K562 (cell line): ENCODE measurements at regions not wholly inside any gene's neighbourhood (a gene's known extent, or its start where the extent isn't known, plus 50 kb on each side); places are given as distances from the start of the nearest gene placed in this dataset.

ENCODE experiments used
- ATAC-seq: fragments of 200-7000 bp; cut with Tn5 transposase; 3 replicates; pipeline ENCODE4 v1.9.1; 2020; ENCODE audit warnings: moderate library complexity
- BruUV-seq: library from RNA; stranded (reverse); fragments of 400-500 nt; replicated peaks from 2 replicates; lab custom pipeline; 2021; lab: Mats Ljungman, UMichigan
- CTCF ChIA-PET: fragments of 300-600 bp; formaldehyde crosslinking; extraction: SDS; loops from one replicate; lab custom pipeline; 2021; ENCODE audit warnings: low intra/inter-chr PET ratio; lab: Yijun Ruan, JAX
- POLR2A ChIA-PET: fragments of 300-600, 350-650 bp; sonication (Branson Sonifier 250); formaldehyde crosslinking; extraction: SDS; loops from one replicate; lab custom pipeline; 2021; ENCODE audit warnings: antibody characterized with exemption, inconsistent platforms; lab: Yijun Ruan, JAX
- DNase-seq, 4 experiments: peaks; one replicate each; pipeline versions ENCODE4 v3.0.0 to v3.0.0-alpha.2; 2011 to 2018; ENCODE audit warnings: low spot score in 3 of 4, mixed read lengths in 3 of 4; ENCODE audit errors: extremely low read depth in 1 of 4
- FAIRE-seq: peaks from 2 replicates; lab custom pipeline; 2011; peaks lifted over from hg19 to GRCh38; lab: Jason Lieb, UNC
- H2AFZ ChIP-seq: 2 replicates; pipeline ENCODE4 v1.6.0; 2011; ENCODE audit warnings: low read depth, low read length, control low read depth, inconsistent platforms
- H3K27ac ChIP-seq: fragments of 200-600 bp; 3 replicates; pipeline ENCODE4 v1.8.0; 2011; ENCODE audit warnings: low read depth, mild to moderate bottlenecking, control low read depth, inconsistent platforms, low read length, moderate library complexity, mixed read lengths; ENCODE audit errors: extremely low read depth
- H3K27me3 ChIP-seq, 2 experiments: fragments of 300-600 bp in 1 of 2; 2 replicates in 1 of 2; 3 replicates in 1 of 2; pipeline versions ENCODE4 v1.6.0 to v1.8.0; 2011; ENCODE audit warnings: inconsistent platforms in 2 of 2, low read length in 2 of 2, mild to moderate bottlenecking in 1 of 2, mixed read lengths in 1 of 2, moderate library complexity in 1 of 2; ENCODE audit not compliant: control insufficient read depth in 2 of 2, insufficient read depth in 2 of 2
- H3K36me3 ChIP-seq: fragments of 300-600 bp; 3 replicates; pipeline ENCODE4 v1.8.0; 2011; ENCODE audit warnings: mild to moderate bottlenecking, low read length, inconsistent platforms; ENCODE audit not compliant: control insufficient read depth, insufficient read depth
- H3K4me1 ChIP-seq, 2 experiments: fragments of 200-600 bp in 1 of 2; replicated peaks in 1 of 2; 2 replicates in 1 of 2; 3 replicates in 1 of 2; pipeline versions ENCODE4 v1.5.1 to v1.8.0; 2011; ENCODE audit warnings: inconsistent platforms in 2 of 2, low read length in 2 of 2, mild to moderate bottlenecking in 1 of 2, mixed read lengths in 1 of 2, moderate library complexity in 1 of 2; ENCODE audit not compliant: control insufficient read depth in 2 of 2, insufficient read depth in 2 of 2
- H3K4me2 ChIP-seq: 2 replicates; pipeline ENCODE4 v1.6.1; 2011; ENCODE audit warnings: low read length, control low read depth, inconsistent platforms, mixed read lengths; ENCODE audit not compliant: insufficient read depth
- H3K4me3 ChIP-seq: fragments of 200-600 bp; sonication (generic), shearing (Covaris generic); 2 replicates; pipeline ENCODE4 v1.5.1; 2016; ENCODE audit warnings: control low read depth, inconsistent platforms
- H3K79me2 ChIP-seq: fragments of 200-600 bp; 3 replicates; pipeline ENCODE4 v1.8.0; 2011; ENCODE audit warnings: low read length, inconsistent platforms; ENCODE audit not compliant: control insufficient read depth, insufficient read depth
- H3K9ac ChIP-seq, 2 experiments: 2 replicates each; pipeline versions ENCODE4 v1.6.0 to v1.6.1; 2011; ENCODE audit warnings: low read depth in 2 of 2, low read length in 2 of 2, control low read depth in 1 of 2, inconsistent platforms in 1 of 2, mild to moderate bottlenecking in 1 of 2, mixed read lengths in 1 of 2; ENCODE audit not compliant: insufficient read depth in 1 of 2
- H3K9me1 ChIP-seq: one replicate; pipeline ENCODE4 v1.6.0; 2011; ENCODE audit warnings: inconsistent platforms, mild to moderate bottlenecking, low read length, moderate library complexity; ENCODE audit not compliant: control insufficient read depth, insufficient read depth
- H3K9me3 ChIP-seq: replicated peaks from 2 replicates; pipeline ENCODE4 v1.5.1; 2011; ENCODE audit warnings: low read depth, low read length, inconsistent platforms; ENCODE audit not compliant: control insufficient read depth, insufficient read depth
- H4K20me1 ChIP-seq: replicated peaks from 2 replicates; pipeline ENCODE4 v1.6.1; 2011; ENCODE audit warnings: low read length, inconsistent platforms, mixed read lengths; ENCODE audit not compliant: control insufficient read depth, insufficient read depth
- BCLAF1 ChIP-seq, 2 experiments: fragments of 450-650 bp in 1 of 2; IDR thresholded peaks; 2 replicates each; pipeline ENCODE4 v1.6.1; 2011 to 2017; ENCODE audit warnings: low read depth in 2 of 2, antibody characterized with exemption in 1 of 2, borderline replicate concordance in 1 of 2, low read length in 1 of 2, mild to moderate bottlenecking in 1 of 2, mixed read lengths in 1 of 2; ENCODE audit not compliant: control insufficient read depth in 1 of 2
- ELF4 ChIP-seq: fragments of 450-650 bp; formaldehyde crosslinking; IDR thresholded peaks from 2 replicates; pipeline ENCODE4 v1.4.0; 2022; ENCODE audit warnings: missing genetic modification characterization
- GABPB1 ChIP-seq: sonication (generic); formaldehyde crosslinking; IDR thresholded peaks from 2 replicates; pipeline ENCODE4 v1.8.0; 2022; ENCODE audit warnings: mild to moderate bottlenecking, missing genetic modification reagents
- HNRNPK ChIP-seq: fragments of 200-400 bp; formaldehyde crosslinking; IDR thresholded peaks from one replicate; pipeline ENCODE4 v1.6.1; 2018; ENCODE audit warnings: mild to moderate bottlenecking, low read depth, low read length; ENCODE audit not compliant: poor library complexity, severe bottlenecking
- KDM5B ChIP-seq: fragments of 200-600 bp; sonication (generic); IDR thresholded peaks from 2 replicates; pipeline ENCODE4 v1.6.1; 2012; ENCODE audit warnings: low read depth, mild to moderate bottlenecking, moderate library complexity, low read length, control low read depth, inconsistent platforms; ENCODE audit not compliant: insufficient replicate concordance
- LARP7 ChIP-seq: fragments of 450-650 bp; IDR thresholded peaks from 2 replicates; pipeline ENCODE4 v1.6.1; 2016
- PHF21A ChIP-seq: fragments of 450-650 bp; IDR thresholded peaks from 2 replicates; pipeline ENCODE4 v1.6.1; 2017; ENCODE audit warnings: low read depth, borderline replicate concordance
- POLR3A ChIP-seq: IDR thresholded peaks from 2 replicates; pipeline ENCODE4 v1.6.1; 2011; ENCODE audit warnings: borderline replicate concordance, mild to moderate bottlenecking, moderate library complexity; ENCODE audit not compliant: insufficient read length, insufficient read depth; ENCODE audit errors: extremely low read depth
- PURB ChIP-seq: sonication (generic); formaldehyde crosslinking; IDR thresholded peaks from 2 replicates; pipeline ENCODE4 v1.9.0; 2021; ENCODE audit warnings: low read depth, mild to moderate bottlenecking, missing genetic modification reagents
- SMARCA4 ChIP-seq: fragments of 450-650 bp; IDR thresholded peaks from 2 replicates; pipeline ENCODE4 v1.6.1; 2016
- THAP7 ChIP-seq: fragments of 250-450 bp; sonication (Bioruptor Pico); IDR thresholded peaks from 2 replicates; pipeline ENCODE4 v1.5.0; 2021
- ZNF395 ChIP-seq: fragments of 200-800 bp; sonication (Bioruptor generic); IDR thresholded peaks from 2 replicates; pipeline ENCODE4 v1.6.1; 2017; ENCODE audit warnings: missing genetic modification characterization, missing compliant biosample characterization
- WGBS: fragments of 100-300 bp; shearing (Covaris generic); methylation state at CpG from one replicate; pipeline ENCODE4 v1.1.6; 2016; ENCODE audit warnings: low coverage, mixed read lengths; ENCODE audit not compliant: insufficient coverage; ENCODE audit errors: missing lambda C conversion rate; 5-methylcytosine and 5-hydroxymethylcytosine counted together
- in situ Hi-C: fragments of 300-500 bp; cut with MboI; formaldehyde crosslinking; loops from 4 replicates; pipeline ENCODE4 v1.15.0; 2018; ENCODE audit warnings: inconsistent platforms, mixed read lengths
- intact Hi-C: fragments of 100-400 bp; cut with micrococcal nuclease; formaldehyde crosslinking; loops from 2 replicates; pipeline ENCODE4 v1.14.2; 2022
- TF ChIP-seq, protein P1 (sequence below): fragments of 250-450 bp; sonication (Bioruptor Pico); IDR thresholded peaks from 2 replicates; pipeline ENCODE4 v1.9.0; 2021; ENCODE audit warnings: mild to moderate bottlenecking
- TF ChIP-seq, protein P2 (sequence below): fragments of 250-450 bp; sonication (Bioruptor Pico); IDR thresholded peaks from 2 replicates; pipeline ENCODE4 v1.8.0; 2021; ENCODE audit warnings: borderline replicate concordance, mild to moderate bottlenecking, moderate library complexity; ENCODE audit not compliant: poor library complexity, severe bottlenecking

DNA sequence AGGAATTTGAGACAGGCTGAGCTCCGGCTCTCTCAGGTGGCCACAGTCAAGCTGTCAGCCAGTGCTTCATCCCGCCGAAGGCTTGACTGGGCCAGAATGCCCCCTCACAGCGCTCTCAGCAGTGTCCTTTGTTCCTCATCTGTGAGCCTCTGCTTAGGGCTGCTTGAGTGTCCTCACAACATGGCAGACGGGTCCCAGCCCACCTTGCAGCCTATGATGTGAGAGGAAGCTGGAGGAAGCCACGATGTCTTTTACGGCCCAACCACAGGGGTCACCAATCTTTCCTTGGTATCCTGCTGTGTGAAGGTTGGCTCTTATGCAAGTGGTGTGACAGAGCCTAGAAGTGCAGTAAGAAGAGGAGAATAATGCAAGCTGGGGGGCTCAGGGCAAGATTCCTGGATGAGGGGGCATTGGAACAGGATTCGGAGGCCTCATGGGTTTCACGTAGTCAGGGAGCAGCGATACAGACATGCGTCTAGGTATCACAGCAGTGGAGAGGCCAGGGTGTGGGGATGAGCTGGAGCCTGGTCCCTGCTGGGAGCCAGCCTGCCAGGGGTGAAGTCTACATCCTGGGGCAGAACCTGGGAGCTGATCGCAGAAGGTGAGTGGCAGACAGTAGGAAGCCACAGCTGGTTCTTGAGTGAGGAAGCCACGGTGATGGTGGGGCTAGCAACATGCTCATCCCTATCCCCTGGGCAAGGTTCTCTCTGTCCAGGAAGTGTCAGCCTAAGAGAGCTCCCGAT lies 234.1 kb downstream of the GLI2 start:
- Histone ChIP-seq H3K27me3 (peaks cover 7 to 87% of the 10 kb centered on the region in 2 experiments; a peak in 4 of 5 replicates), H3K27ac (no peak overlapping the region), H3K79me2 (no peaks in the 10 kb centered on the region), H3K4me2 (no peak overlapping the region), H2AFZ (no peak overlapping the region), H4K20me1 (peaks cover 16% of the 10 kb centered on the region; the same call in 1 of the 2 replicates), H3K9me1 (no peaks in the 10 kb centered on the region), H3K9me3 (no peaks in the 10 kb centered on the region), H3K36me3 (no peaks in the 10 kb centered on the region), H3K4me1 (no peaks in the 10 kb centered on the region), H3K4me3 (no peak overlapping the region), H3K9ac (no peak overlapping the region)
- ATAC-seq (no peak), FAIRE-seq (no peak), DNase-seq (no peak)
- CTCF ChIA-PET, result no interaction called here
- POLR2A ChIA-PET, result interaction anchor here (0.6 to 1.0 kb wide), 3 partner anchors 9 to 309 kb away, joined by 3 to 4 read pairs (median 3); no protein-coding TSS in a partner anchor
- TF ChIP-seq GABPB1 (no peak), KDM5B (no peak), BCLAF1 (IDR thresholded peaks at IDR 0.05; ENCODE audit: borderline replicate concordance in 1 of 2, control insufficient read depth in 1 of 2, low read depth in 2 of 2, low read length in 1 of 2) (no peak), ELF4 (CRISPR knock-in tag) (no peak), HNRNPK (no peak), SMARCA4 (no peak), PHF21A (no peak), LARP7 (no peak), POLR3A (no peak), ZNF395 (CRISPR knock-in tag) (no peak), PURB (no peak), THAP7 (CRISPR knock-in tag) (no peak)
- TF ChIP-seq, protein P1, sequence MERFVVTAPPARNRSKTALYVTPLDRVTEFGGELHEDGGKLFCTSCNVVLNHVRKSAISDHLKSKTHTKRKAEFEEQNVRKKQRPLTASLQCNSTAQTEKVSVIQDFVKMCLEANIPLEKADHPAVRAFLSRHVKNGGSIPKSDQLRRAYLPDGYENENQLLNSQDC, result no peak
- TF ChIP-seq, protein P2, sequence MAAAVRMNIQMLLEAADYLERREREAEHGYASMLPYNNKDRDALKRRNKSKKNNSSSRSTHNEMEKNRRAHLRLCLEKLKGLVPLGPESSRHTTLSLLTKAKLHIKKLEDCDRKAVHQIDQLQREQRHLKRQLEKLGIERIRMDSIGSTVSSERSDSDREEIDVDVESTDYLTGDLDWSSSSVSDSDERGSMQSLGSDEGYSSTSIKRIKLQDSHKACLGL, result no peak
- no TSS peak for BruUV-seq
- WGBS, result 3% methylated on average over 14 of the region's 14 CpGs
- intact Hi-C loops, result no loop called here
- in situ Hi-C loops, result no loop called here
